ENCODE measurements at regions not wholly inside any gene's neighbourhood (a gene's known extent, or its start where the extent isn't known, plus 50 kb on each side); places are given as distances from the start of the nearest gene placed in this dataset.
A peak's percentile ranks its signal among the peaks of the same experiment; 100 is the strongest.
"Not testable (repeated sequence)": the region's sequence is repeated elsewhere in the genome, so short reads cannot be mapped to it uniquely, and the experiment has no call there.

DNA sequence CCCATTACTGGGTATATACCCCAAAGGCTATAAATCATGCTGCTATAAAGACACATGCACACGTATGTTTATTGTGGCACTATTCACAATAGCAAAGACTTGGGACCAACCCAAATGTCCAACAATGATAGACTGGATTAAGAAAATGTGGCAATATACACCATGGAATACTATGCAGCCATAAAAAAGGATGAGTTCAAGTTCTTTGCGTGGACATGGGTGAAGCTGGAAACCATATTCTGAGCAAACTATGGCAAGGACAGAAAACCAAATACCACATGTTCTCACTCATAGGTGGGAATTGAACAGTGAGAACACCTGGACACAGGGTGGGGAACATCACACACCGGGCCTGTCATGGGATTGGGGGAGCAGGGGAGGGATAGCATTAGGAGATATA, 54.4 kb upstream of the MUCL1 start:
- not testable (repeated sequence) for DNase-seq (ENCODE audit: low read depth, low spot score)

DNA sequence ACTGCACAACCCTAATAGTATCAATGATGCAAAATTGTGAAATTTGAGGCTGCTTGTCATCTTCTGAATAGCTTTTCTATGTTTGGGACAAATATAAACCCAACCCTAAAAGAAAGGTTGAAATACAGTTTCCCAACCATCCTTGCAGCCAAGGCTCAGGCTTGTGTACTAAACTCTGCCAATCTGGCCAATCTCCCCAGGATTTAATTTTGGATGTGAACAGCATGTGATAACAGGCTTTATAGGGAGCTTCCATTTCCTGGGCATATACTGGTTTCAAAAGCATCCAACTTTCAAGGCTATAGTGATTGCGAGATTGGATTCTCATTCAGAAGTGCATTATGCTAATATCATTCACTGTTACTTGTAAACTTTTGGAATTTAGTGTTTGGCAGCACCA, 55.7 kb upstream of the MUCL1 start:
- no peak for DNase-seq (ENCODE audit: low read depth, low spot score)

DNA sequence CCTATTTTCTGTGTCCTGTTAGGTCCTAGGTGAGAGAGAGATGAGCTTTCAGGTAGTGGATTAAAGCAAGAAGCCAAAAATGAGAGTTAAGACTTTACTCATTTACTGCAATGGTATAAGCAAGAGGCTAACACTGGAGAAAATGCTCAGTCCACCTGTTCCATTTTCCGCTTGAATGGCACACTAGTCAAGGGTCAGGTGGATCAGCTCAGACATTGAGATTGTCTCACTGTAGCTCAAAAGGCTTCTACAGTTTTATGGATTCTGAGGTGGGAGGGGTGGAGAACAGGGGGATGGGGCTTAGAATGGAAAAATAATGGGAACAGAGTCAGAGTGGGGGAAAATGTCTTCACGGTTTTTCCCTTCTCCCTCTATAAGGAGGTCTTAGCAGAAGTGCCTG, 57.3 kb upstream of the MUCL1 start:
- DNase-seq (ENCODE audit: low read depth, low spot score) = no peak

GRCh38 chr12:54795644-54796043, 58.7 kb upstream of the MUCL1 start:
- DNase-seq (ENCODE audit: low read depth, low spot score) = no peak

- peak; percentile 3 for DNase-seq (ENCODE audit: low read depth, low spot score)
These were observed 68.2 kb upstream of the MUCL1 start for GRCh38 chr12:54786081-54786480.

- DNase-seq (ENCODE audit: low read depth, low spot score) = no peak
These were observed 70.2 kb upstream of the MUCL1 start for GRCh38 chr12:54784115-54784514.

GRCh38 chr12:54777031-54777430, 77.3 kb upstream of the MUCL1 start:
- not testable (repeated sequence) for DNase-seq (ENCODE audit: low read depth, low spot score)

GRCh38 chr12:54773593-54773992, 80.7 kb upstream of the MUCL1 start:
- no peak for DNase-seq (ENCODE audit: low read depth, low spot score)

- no peak for DNase-seq (ENCODE audit: low read depth, low spot score)
These were observed 88.7 kb upstream of the MUCL1 start for GRCh38 chr12:54765652-54766051.

GRCh38 chr12:54762390-54762789, 91.9 kb upstream of the MUCL1 start:
- no peak for DNase-seq (ENCODE audit: low read depth, low spot score)

DNA sequence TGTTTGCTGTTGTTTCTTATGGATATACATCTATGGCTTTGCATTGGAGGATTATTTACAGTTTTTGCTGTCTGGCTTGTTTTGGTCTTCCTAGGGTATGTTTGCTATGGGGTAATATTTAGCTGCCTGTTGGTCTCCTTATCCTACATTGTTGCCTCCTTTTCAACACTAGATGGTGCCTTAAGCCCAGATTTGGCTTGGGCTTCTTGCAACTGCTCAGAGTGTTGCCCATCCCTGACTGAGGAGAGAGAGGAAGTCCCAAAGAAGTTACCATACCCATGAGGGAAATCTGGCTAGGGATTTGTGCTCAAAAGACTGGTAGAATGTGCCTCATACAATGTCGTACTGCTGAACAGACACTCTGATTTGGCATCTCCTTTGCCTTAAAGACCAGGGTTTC, 94.6 kb upstream of the MUCL1 start:
- DNase-seq (ENCODE audit: low read depth, low spot score) = peak; percentile 74

- DNase-seq (ENCODE audit: low read depth, low spot score) = no peak
These were observed 102.8 kb upstream of the MUCL1 start for GRCh38 chr12:54751493-54751892.

DNA sequence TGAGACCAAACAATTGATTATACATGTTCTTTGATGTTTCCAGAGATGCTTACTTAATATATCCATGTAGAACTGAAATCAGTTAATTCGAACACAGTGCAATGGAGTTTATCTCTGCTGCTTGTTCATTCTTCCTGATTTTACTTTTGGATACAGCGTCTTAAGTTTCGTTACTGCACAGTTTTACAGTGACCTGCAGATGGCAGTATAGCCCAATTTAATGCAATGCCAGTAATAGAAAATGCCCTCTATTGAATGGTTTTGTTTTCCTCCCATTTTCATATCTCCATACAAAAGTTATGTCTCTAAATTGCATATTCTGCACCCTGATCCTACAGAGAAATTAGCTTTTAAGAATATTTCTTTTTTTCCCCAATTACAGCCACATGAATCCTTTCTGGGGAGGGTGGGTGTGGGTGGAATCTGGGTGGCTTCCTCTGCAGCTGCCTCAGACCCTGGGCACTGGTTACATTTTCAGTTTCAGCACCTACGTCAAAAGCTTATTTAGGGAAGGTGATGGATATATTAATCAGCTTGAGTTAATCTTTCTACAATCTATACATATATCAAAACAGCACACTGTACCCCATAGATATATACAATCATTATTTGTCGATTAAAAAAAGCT, 101.1 kb upstream of the DCD start:
- no peak for DNase-seq (ENCODE audit: low read depth, low spot score)

GRCh38 chr12:54744590-54744989, 96.4 kb upstream of the DCD start:
- no peak for DNase-seq (ENCODE audit: low read depth, low spot score)

GRCh38 chr12:54740882-54741281, 92.7 kb upstream of the DCD start:
- DNase-seq (ENCODE audit: low read depth, low spot score) = no peak

GRCh38 chr12:54736549-54736948, 88.4 kb upstream of the DCD start:
- no peak for DNase-seq (ENCODE audit: low read depth, low spot score)

DNA sequence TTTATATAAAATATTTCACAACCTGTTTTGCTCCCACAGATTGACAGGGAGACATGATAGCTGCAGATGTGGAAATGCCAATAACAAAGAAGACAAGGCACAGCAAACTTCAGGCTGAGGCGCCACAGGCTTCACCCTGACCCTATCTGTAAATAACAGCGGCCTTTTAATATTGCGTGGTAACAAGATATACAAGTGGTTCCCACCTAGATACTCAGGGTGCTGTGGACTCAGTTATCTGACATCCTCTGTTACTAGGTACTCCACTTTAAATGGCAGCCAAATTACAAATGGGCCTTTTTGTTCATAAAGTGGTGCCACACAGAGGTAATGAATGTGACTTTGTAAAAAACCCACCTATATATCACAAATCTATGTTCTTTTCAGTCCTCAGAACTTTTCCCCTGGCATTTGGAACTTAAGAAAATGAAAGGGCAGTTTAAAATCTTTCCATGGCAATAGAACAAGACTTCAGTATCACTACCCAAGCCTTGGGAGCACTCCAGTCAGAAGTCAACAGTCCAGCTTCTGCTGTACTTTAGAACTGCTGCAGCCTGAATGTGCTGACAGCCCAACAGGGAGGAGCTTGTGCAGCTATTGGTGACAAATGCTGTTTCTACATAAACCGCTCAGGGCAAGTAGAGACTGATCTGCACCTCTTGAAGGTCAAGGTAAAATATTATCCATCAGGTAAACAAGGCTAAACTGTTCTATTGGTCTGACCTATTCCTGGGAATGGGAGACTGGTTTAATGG, 86.2 kb upstream of the DCD start:
- DNase-seq (ENCODE audit: low read depth, low spot score) = no peak

DNA sequence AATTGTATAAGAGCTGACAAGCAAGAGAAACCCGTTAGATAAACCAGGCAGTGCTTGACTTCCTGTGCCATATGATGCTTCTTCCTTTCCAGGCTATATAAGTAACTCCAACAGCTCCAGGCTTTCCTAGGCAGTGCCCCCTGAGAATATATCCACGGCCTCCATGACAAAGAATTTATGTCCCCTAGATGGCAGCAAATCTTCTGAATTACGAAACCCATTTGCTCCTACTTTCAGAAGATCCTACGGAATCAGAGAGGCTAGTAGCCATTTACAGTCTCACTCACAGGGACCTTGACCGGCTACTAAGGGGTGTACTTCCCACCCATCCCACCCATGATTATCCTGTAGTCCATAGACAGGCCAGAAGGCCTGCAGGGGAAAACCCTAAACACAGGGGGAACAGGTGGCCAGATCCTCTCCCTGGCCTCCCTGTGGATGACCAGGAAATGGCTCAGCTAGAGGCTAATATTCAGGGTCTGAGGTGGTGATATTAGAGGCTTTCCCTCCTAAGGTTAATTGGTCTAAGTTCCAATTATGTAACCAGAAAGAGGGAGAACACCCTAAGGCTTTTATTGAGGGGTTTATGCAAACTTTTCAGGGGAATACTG, 77.2 kb upstream of the DCD start:
- DNase-seq (ENCODE audit: low read depth, low spot score) = no peak

DNA sequence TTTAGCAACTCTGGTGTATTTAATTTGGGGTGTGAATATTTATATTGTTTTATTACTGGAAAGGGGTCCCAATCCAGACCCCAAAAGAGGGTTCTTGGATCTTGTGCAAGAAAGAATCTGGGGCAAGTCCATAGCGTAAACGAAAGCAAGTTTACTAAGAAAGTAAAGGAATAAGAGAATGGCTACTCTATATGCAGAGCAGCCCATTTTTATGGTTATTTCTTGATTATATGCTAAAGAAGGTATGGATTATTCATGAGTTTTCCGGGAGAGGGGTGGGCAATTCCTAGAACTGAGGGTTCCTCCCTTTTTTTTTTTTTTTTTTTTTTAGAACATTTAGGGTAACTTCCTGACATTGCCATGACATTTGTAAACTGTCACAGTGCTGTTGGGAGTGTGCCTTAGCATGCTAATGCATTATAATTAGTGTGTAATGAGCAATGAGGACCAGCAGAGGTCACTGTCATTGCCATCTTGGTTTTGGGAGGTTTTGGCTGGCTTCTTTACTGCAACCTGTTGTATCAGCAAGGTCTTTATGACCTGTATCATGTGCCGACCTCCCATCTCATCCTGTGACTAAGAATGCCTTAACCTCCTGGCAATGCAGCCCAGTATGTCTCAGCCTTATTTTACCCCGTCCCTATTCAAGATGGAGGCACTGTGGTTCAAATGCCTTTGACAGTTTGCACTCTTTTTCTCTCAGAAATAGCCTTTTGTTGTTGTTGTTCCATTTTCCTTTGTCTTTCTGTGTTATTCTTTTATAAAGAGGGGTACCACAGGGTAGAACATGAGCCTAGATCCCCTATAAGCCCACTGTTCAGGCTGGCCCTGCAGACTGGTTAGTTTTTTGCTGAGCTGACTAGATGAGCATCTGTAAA, 75.5 kb upstream of the DCD start:
- peak; percentile 32 for DNase-seq (ENCODE audit: low read depth, low spot score)

- no peak for DNase-seq (ENCODE audit: low read depth, low spot score)
These were observed 73.1 kb upstream of the DCD start for GRCh38 chr12:54721312-54721711.

DNA sequence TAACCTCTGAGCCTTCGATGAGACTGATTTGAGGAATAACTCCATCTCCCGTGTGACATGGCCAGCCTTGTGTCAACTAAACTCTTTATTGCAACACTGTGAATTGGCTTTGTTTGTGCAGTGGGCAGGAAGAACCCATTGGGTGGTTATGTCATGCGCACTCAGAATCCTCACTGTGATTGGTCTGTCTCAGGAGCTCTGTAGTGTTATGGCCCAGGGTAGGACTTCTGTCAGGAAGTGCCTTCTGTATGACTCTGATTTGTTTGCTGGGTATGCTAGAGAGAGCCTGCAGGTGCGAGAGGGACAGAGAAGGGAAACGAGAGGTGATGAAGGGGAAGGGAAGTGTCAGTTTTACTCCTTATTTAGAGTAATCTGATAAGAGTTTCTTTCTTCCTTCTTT, 71.5 kb upstream of the DCD start:
- no peak for DNase-seq (ENCODE audit: low read depth, low spot score)

DNA sequence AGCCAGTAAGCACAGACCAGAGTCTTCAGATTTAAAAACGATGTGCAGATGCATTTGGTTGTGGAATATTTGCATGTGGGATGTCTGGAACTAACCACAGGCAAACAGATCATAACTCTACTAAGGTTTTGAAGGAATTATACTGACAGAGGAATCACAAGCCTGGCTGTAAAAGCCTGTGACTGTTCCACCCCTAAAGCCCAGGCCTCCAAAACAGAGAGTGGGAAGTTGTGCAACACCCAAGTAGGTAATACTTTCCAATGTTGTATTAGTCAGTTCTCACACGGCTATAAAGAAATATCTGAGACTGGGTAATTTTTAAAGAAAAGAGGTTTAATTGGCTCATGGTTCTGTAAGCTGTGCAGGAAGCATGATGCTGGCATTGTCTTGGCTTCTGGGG, 68.1 kb upstream of the DCD start:
- DNase-seq (ENCODE audit: low read depth, low spot score) = no peak
